AG04449 (cell line): ENCODE measurements at regions not wholly inside any gene's neighbourhood (a gene's known extent, or its start where the extent isn't known, plus 50 kb on each side); places are given as distances from the start of the nearest gene placed in this dataset.
A peak's percentile ranks its signal among the peaks of the same experiment; 100 is the strongest.

Experiments
- CTCF ChIA-PET: fragments of 350-600 bp; formaldehyde crosslinking; extraction: SDS; loops from one replicate; lab custom pipeline; 2021; ENCODE audit warnings: antibody characterized with exemption; lab: Yijun Ruan, JAX
- POLR2A ChIA-PET: fragments of 400-600, 350-600 bp; formaldehyde crosslinking; extraction: SDS; loops from one replicate; lab custom pipeline; 2020; ENCODE audit warnings: antibody characterized with exemption, inconsistent platforms; lab: Yijun Ruan, JAX
- DNase-seq: peaks from one replicate; pipeline ENCODE4 v3.0.0-alpha.2; 2010; ENCODE audit warnings: low read depth, low spot score
- H3K4me3 ChIP-seq: 2 replicates; pipeline ENCODE4 v1.5.1; 2011; ENCODE audit warnings: low read depth, mild to moderate bottlenecking, control low read depth, low read length
- TF ChIP-seq, protein P1 (sequence below): IDR thresholded peaks from one replicate; pipeline ENCODE4 v1.5.1; 2011; ENCODE audit warnings: mild to moderate bottlenecking, moderate library complexity, low read length, control low read depth, inconsistent platforms; ENCODE audit not compliant: insufficient read depth; ENCODE audit errors: missing control alignments

DNA sequence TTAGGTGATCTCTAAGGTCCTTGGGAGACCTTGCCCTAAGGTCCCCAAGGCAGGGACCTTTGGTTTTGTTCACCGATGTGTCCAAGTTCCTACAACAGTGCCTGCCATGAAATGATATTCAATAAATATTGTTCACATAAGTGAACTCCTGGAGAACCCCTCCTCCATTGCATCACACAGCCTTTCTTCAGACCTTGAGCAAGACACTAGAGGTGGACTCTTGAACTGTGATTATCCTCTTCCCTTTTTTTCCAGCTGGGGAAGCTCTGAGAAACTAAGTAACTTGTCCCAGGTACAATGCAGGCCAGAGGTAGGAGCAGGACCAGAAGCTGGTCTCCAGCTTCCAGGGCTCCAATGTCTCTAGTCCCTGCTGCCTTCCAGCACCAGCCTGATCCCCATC is 76.6 kb upstream of the LMO1 start:
- POLR2A ChIA-PET, result no interaction called here
- CTCF ChIA-PET, result interaction anchor here (0.8 to 1.2 kb wide), 4 partner anchors 11 to 348 kb away, joined by 3 to 5 read pairs (median 4); no protein-coding TSS in a partner anchor
- no peak overlapping the region for H3K4me3 ChIP-seq
- no peak for DNase-seq
- TF ChIP-seq, protein P1, sequence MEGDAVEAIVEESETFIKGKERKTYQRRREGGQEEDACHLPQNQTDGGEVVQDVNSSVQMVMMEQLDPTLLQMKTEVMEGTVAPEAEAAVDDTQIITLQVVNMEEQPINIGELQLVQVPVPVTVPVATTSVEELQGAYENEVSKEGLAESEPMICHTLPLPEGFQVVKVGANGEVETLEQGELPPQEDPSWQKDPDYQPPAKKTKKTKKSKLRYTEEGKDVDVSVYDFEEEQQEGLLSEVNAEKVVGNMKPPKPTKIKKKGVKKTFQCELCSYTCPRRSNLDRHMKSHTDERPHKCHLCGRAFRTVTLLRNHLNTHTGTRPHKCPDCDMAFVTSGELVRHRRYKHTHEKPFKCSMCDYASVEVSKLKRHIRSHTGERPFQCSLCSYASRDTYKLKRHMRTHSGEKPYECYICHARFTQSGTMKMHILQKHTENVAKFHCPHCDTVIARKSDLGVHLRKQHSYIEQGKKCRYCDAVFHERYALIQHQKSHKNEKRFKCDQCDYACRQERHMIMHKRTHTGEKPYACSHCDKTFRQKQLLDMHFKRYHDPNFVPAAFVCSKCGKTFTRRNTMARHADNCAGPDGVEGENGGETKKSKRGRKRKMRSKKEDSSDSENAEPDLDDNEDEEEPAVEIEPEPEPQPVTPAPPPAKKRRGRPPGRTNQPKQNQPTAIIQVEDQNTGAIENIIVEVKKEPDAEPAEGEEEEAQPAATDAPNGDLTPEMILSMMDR, result no peak

DNA sequence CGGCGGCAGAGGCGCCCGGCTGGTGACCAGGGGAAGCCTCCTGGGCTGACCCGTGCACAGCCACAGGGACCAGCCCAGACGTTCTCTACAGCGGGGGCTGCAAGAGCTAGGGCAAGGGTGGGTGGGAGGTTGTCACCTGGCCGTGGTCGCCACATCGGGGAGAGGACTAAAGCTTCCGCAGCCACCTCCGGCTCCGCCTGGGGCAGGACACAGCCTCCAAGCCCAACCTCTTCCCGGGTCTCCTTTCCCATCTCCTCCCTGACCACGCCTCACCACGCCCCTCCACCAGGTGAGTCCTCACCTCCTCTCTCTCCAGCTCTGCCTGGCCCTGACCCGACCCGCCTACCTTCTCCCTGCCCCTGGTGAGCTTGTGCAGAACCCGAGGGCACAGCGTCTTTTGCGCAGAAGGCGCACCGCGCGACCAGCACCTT is 75.9 kb upstream of the LMO1 start:
- CTCF ChIA-PET, result interaction anchor here (0.9 kb wide), 1 partner anchor 14 kb away, joined by 4 read pairs; no protein-coding TSS in a partner anchor
- DNase-seq, result no peak

DNA sequence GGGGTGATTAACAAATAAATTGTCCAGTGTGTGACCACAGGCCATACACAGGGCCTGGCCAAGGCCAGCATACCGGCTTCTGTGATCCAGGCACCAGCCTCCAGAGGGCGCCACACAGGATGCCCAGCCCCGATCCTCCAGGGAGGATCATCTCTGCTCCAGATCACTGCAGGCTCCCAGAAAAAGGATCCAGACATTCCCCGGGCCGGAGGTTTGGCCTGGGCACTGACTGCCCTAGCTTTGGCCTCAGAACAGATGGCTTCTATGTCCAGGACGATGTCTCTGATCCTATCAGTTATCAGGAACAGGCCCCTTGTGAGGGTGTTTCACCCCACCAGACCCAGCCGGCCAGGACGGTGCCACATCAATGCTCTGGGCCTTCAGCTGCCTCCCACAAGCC is 74.5 kb upstream of the LMO1 start:
- DNase-seq, result no peak
- TF ChIP-seq, protein P1, result peak; percentile 77
- H3K4me3 ChIP-seq, result no peak overlapping the region
- POLR2A ChIA-PET, result no interaction called here
- CTCF ChIA-PET, result interaction anchor here (0.7 to 1.4 kb wide), 7 partner anchors 9 to 229 kb away, joined by 3 to 4 read pairs (median 3); no protein-coding TSS in a partner anchor

More for the DNA sequence above, 75.9 kb upstream of the LMO1 start:
- POLR2A ChIA-PET, result no interaction called here
- H3K4me3 ChIP-seq, result no peak overlapping the region
- TF ChIP-seq, protein P1, result no peak

DNA sequence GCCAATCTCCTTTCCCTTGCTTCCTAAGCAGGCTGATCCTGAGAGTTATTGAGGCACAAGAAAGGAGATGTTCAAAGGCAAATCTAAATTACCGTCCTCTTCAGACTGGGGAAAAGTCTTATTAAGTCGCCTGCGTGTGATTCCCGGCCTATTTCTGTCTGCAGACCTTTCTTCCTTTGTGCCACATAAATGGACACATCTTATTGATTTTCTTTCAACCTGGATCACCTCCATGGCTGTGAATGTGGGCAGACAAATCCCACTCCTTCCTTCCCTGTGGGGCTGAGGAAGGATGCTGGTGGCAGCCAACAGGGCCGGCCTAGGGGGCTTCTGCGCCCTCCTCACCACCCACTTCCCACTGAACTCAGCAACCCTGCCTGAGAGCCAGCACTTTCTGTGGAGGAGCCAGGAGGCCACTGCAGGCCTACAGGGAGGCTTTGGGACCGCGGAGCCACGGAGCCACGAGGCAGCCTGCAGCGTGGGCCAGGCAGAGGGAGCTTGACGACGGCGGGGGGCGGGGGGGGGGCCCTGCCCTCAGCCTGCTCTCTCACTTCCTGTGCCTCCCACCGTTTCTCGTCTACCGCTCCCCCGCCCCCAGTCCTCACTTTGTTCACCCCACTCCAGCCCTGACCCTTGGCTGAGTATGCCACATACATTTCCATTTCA is 73.6 kb upstream of the LMO1 start:
- no peak overlapping the region for H3K4me3 ChIP-seq
- ChIA-PET POLR2A (no interaction called here), CTCF (interaction anchor here (0.6 to 1.4 kb wide), 8 partner anchors 9 to 230 kb away, joined by 3 to 4 read pairs (median 3); no protein-coding TSS in a partner anchor)
- TF ChIP-seq, protein P1, result no peak
- no peak for DNase-seq

DNA sequence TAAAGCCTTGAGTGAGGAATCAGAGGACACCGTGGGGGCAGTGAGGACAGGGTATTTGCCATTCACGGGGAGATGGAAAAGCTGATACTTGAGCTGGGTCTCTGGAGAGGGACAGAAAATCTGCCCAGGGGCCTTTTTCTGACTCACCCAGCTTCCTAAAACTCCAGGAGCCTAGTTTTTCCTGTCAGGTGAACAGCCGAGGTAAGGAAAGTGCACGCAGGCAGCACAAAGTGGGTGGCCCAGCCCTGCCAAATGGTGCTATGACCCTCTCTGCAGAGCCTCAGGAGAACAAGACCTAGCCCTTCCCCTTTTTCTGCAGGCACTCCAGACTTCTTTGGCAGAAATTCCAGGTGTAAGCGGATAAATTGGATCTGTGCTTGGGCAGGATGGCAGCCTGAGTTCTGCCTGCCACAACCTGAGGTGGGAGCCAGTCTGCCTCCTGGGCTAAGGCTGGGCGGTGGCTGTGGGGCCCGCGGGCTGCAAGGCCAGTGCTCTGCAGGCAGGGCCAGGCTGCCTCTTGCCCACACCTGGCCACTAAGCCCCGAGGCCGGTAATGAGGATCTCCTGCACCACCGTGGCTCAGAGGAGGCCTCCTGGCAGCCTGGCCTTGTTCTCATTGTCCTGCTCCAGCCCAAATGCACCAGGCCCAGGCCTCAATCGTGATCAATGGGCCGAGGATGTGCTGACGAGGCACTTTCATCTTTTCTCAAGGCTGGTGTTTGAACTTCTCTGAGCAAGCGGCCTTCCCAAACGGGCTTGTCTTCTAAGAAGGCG is 72.9 kb upstream of the LMO1 start:
- TF ChIP-seq, protein P1, result no peak
- no peak for DNase-seq
- ChIA-PET CTCF (interaction anchor here (0.7 kb wide), 1 partner anchor 271 kb away, joined by 3 read pairs; no protein-coding TSS in a partner anchor), POLR2A (no interaction called here)
- H3K4me3 ChIP-seq, result no peak overlapping the region

DNA sequence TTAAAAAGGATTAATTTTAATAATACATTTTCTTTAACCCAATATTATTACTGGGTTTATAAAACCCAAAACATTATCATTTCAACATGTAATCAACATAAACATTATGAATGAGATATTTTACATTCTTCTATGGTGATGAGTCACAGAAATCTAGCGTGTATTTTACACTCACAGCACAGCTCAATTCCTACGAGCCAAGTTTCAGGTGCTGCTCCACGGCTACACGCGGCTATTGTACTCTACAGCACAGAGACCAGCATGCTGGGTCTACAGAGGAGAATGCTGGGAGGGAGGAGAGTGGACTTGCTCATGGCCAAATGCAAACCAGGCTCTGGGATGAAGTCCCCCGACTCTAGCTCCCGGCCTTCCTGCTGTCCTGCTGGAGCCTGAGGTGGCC is 72.0 kb upstream of the LMO1 start:
- H3K4me3 ChIP-seq, result no peak overlapping the region
- ChIA-PET CTCF (interaction anchor here (0.7 kb wide), 1 partner anchor 270 kb away, joined by 3 read pairs; no protein-coding TSS in a partner anchor), POLR2A (no interaction called here)
- no peak for DNase-seq
- TF ChIP-seq, protein P1, result no peak
